ENCODE measurements at regions not wholly inside any gene's neighbourhood (a gene's known extent, or its start where the extent isn't known, plus 50 kb on each side); places are given as distances from the start of the nearest gene placed in this dataset.
A peak's percentile ranks its signal among the peaks of the same experiment; 100 is the strongest.
"Not testable (repeated sequence)": the region's sequence is repeated elsewhere in the genome, so short reads cannot be mapped to it uniquely, and the experiment has no call there.

DNA sequence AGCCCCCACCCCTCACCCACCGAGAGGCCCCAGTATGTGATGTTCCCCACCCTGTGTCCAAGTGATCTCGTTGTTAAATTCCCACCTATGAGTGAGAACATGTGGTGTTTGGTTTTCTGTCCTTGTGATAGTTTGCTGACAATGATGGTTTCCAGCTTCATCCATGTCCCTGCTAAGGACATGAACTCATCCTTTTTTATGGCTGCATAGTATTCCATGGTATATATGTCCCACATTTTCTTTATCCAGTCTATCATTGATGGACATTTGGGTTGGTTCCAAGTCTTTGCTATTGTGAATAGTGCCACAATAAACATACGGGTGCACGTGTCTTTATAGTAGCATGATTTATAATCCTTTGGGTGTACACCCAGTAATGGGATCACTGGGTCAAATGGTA is 79.2 kb downstream of the PXDC1 start:
- peaks cover 41% of the 10 kb centered on the region for H3K36me3 Mint-ChIP-seq (ENCODE audit: low read depth)
- H3K27ac Mint-ChIP-seq; H3K4me1 Mint-ChIP-seq; DNase-seq; H3K27me3 Mint-ChIP-seq (ENCODE audit: low read depth, poor library complexity); H3K4me3 Mint-ChIP-seq: not testable (repeated sequence)
- H3K9me3 Mint-ChIP-seq, result peaks cover 75% of the 10 kb centered on the region

- H3K36me3 Mint-ChIP-seq (ENCODE audit: low read depth), result peaks cover 31% of the 10 kb centered on the region
- H3K9me3 Mint-ChIP-seq, result peaks cover 73% of the 10 kb centered on the region
- H3K4me3 Mint-ChIP-seq, result no peak overlapping the region
- TF ChIP-seq, protein P1, sequence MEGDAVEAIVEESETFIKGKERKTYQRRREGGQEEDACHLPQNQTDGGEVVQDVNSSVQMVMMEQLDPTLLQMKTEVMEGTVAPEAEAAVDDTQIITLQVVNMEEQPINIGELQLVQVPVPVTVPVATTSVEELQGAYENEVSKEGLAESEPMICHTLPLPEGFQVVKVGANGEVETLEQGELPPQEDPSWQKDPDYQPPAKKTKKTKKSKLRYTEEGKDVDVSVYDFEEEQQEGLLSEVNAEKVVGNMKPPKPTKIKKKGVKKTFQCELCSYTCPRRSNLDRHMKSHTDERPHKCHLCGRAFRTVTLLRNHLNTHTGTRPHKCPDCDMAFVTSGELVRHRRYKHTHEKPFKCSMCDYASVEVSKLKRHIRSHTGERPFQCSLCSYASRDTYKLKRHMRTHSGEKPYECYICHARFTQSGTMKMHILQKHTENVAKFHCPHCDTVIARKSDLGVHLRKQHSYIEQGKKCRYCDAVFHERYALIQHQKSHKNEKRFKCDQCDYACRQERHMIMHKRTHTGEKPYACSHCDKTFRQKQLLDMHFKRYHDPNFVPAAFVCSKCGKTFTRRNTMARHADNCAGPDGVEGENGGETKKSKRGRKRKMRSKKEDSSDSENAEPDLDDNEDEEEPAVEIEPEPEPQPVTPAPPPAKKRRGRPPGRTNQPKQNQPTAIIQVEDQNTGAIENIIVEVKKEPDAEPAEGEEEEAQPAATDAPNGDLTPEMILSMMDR (IDR thresholded peaks at IDR 0.05), result no peak
- peaks cover 3% of the 10 kb centered on the region for H3K27me3 Mint-ChIP-seq (ENCODE audit: low read depth, poor library complexity)
- H3K4me1 Mint-ChIP-seq, result peaks cover under 1% of the 10 kb centered on the region
- DNase-seq, result no peak
- H3K27ac Mint-ChIP-seq, result no peak overlapping the region
Measured at GRCh38 chr6:3671382-3671781, 80.1 kb downstream of the PXDC1 start.

DNA sequence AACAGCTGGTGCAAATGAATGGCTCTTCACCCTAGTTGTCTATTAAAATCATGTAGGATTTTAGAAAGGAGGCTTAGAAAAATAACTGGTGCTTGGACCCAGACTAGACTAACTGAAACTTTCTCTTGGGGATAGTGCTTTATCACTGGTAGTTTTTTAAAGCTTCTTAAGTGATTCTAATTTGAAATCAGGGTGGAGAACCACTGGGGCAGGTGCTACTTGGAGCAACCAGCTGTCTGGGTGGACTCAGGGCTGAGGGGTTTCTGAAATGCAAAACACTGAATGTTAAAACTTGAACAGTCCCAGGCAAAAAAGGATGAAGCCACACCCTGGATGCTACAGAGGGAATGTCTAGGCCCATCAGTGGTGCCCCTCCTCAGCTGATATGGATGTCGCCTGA is 81.2 kb downstream of the PXDC1 start:
- H3K27me3 Mint-ChIP-seq (ENCODE audit: low read depth, poor library complexity), result peaks cover 6% of the 10 kb centered on the region
- H3K36me3 Mint-ChIP-seq (ENCODE audit: low read depth), result peaks cover 35% of the 10 kb centered on the region
- H3K27ac Mint-ChIP-seq, result no peak overlapping the region
- H3K9me3 Mint-ChIP-seq, result peaks cover 70% of the 10 kb centered on the region
- peaks cover 9% of the 10 kb centered on the region for H3K4me1 Mint-ChIP-seq
- no peak overlapping the region for H3K4me3 Mint-ChIP-seq
- DNase-seq, result no peak
- TF ChIP-seq, protein P1 (IDR thresholded peaks at IDR 0.05), result no peak

DNA sequence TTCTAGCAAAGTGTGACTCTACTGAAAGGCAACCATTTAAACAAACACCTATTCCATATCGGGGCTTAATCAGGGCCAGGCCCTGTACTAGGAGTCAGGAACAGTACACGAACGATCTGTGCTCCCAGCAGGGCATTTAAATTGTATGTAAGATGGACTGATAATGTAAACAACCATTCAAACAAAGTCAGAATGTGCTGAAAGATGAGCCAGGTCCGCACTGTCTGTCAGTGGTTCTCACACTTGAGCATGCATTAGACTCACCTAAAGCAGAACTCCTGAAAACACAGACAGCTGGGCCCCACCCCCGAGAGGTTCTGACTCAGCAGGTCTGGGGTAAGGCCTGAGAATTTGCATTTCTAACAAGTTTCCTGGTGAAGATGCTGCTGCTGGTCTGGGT is 81.6 kb downstream of the PXDC1 start:
- H3K27me3 Mint-ChIP-seq (ENCODE audit: low read depth, poor library complexity), result peaks cover 6% of the 10 kb centered on the region

DNA sequence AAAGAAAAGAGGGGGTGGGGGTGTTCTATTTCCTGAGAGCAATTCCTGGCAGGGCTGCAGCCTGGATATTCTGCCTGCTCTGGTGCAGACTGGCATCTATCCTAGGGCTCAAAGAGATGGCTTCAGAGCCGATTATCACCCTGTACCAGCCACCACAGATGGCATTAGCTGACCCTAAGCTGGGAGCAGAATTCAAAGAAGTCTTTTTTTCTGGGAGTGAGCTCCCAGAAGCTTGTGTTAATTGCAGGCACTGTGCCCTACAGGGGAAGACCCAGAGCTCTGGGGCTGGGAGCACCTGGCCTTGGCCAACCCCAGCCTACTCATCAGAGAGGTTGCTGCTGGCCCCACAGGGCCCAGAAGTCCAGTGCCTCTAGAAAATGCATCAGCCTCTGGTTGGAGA is 85.9 kb downstream of the PXDC1 start:
- no peak for DNase-seq
- Mint-ChIP-seq H3K27me3 (ENCODE audit: low read depth, poor library complexity) (peaks cover 9% of the 10 kb centered on the region), H3K4me1 (peaks cover 35% of the 10 kb centered on the region), H3K27ac (no peak overlapping the region), H3K9me3 (peaks cover 35% of the 10 kb centered on the region), H3K4me3 (no peak overlapping the region), H3K36me3 (ENCODE audit: low read depth) (peaks cover 18% of the 10 kb centered on the region)
- TF ChIP-seq, protein P1 (IDR thresholded peaks at IDR 0.05), result no peak

More for the DNA sequence above, 81.6 kb downstream of the PXDC1 start:
- DNase-seq, result no peak
- Mint-ChIP-seq H3K4me1 (peaks cover 14% of the 10 kb centered on the region), H3K36me3 (ENCODE audit: low read depth) (peaks cover 34% of the 10 kb centered on the region), H3K4me3 (no peak overlapping the region), H3K27ac (no peak overlapping the region), H3K9me3 (peaks cover 65% of the 10 kb centered on the region)
- TF ChIP-seq, protein P1 (IDR thresholded peaks at IDR 0.05), result no peak

- DNase-seq, result peak; percentile 23
- Mint-ChIP-seq H3K27ac (peak overlapping the region; percentile 93), H3K4me1 (peaks cover 41% of the 10 kb centered on the region), H3K4me3 (peak overlapping the region; percentile 51), H3K9me3 (peaks cover 33% of the 10 kb centered on the region), H3K36me3 (ENCODE audit: low read depth) (peaks cover 18% of the 10 kb centered on the region), H3K27me3 (ENCODE audit: low read depth, poor library complexity) (peaks cover 9% of the 10 kb centered on the region)
- TF ChIP-seq, protein P1 (IDR thresholded peaks at IDR 0.05), result no peak
Measured at GRCh38 chr6:3664625-3665041, 86.9 kb downstream of the PXDC1 start.

Measured in nephron progenitor cell (in vitro differentiated cells).